Keratinocyte (primary cell): ENCODE measurements at regions not wholly inside any gene's neighbourhood (a gene's known extent, or its start where the extent isn't known, plus 50 kb on each side); places are given as distances from the start of the nearest gene placed in this dataset.

Experiments
- DNase-seq: peaks from one replicate; pipeline ENCODE4 v3.0.0-alpha.2; 2011; ENCODE audit warnings: low read depth, missing footprints, low spot score
- FAIRE-seq: peaks from 2 replicates; lab custom pipeline; 2011; peaks lifted over from hg19 to GRCh38; lab: Jason Lieb, UNC
- H2AFZ ChIP-seq: 2 replicates; pipeline ENCODE4 v1.6.0; 2012; ENCODE audit warnings: low read length, control low read depth, inconsistent platforms; ENCODE audit not compliant: control insufficient read depth
- H3K27ac ChIP-seq: 2 replicates; pipeline ENCODE4 v1.5.1; 2011; ENCODE audit warnings: low read length; ENCODE audit not compliant: control insufficient read depth, insufficient read depth
- H3K27me3 ChIP-seq: 3 replicates; pipeline ENCODE4 v1.6.0; 2011; ENCODE audit warnings: low read length; ENCODE audit not compliant: control insufficient read depth, insufficient read depth; ENCODE audit errors: extremely low read depth
- H3K36me3 ChIP-seq, 2 experiments: 2 replicates in 1 of 2; 3 replicates in 1 of 2; pipeline ENCODE4 v1.5.1; 2011; ENCODE audit warnings: low read length in 2 of 2, mild to moderate bottlenecking in 1 of 2; ENCODE audit not compliant: control insufficient read depth in 2 of 2, insufficient read depth in 2 of 2; ENCODE audit errors: extremely low read depth in 1 of 2
- H3K4me1 ChIP-seq: 3 replicates; pipeline ENCODE4 v1.5.1; 2011; ENCODE audit warnings: low read length; ENCODE audit not compliant: control insufficient read depth, insufficient read depth; ENCODE audit errors: extremely low read depth
- H3K4me2 ChIP-seq: 3 replicates; pipeline ENCODE4 v1.6.0; 2011; ENCODE audit warnings: low read depth, low read length; ENCODE audit not compliant: control insufficient read depth, insufficient read depth; ENCODE audit errors: extremely low read depth
- H3K4me3 ChIP-seq, 3 experiments: fragments of 200-600 bp in 1 of 3; sonication (generic) in 1 of 3; 2 replicates in 2 of 3; 3 replicates in 1 of 3; pipeline ENCODE4 v1.5.1; 2011 to 2016; ENCODE audit warnings: low read length in 3 of 3, mild to moderate bottlenecking in 3 of 3, control low read depth in 2 of 3, inconsistent platforms in 1 of 3, low read depth in 1 of 3, mixed read lengths in 1 of 3, mixed run types in 1 of 3, moderate library complexity in 1 of 3; ENCODE audit not compliant: control insufficient read depth in 2 of 3, insufficient read depth in 2 of 3; ENCODE audit errors: extremely low read depth in 1 of 3
- H3K79me2 ChIP-seq: 2 replicates; pipeline ENCODE4 v1.6.0; 2012; ENCODE audit warnings: low read length; ENCODE audit not compliant: control insufficient read depth, insufficient read depth
- H3K9ac ChIP-seq: 3 replicates; pipeline ENCODE4 v1.6.0; 2011; ENCODE audit warnings: low read length; ENCODE audit not compliant: control insufficient read depth, insufficient read depth; ENCODE audit errors: extremely low read depth
- H3K9me1 ChIP-seq: 3 replicates; pipeline ENCODE4 v1.6.0; 2011; ENCODE audit warnings: low read length; ENCODE audit not compliant: control insufficient read depth, insufficient read depth; ENCODE audit errors: extremely low read depth
- H3K9me3 ChIP-seq: 2 replicates; pipeline ENCODE4 v1.5.1; 2012; ENCODE audit warnings: low read depth, low read length; ENCODE audit not compliant: control insufficient read depth
- H4K20me1 ChIP-seq: 3 replicates; pipeline ENCODE4 v1.6.0; 2011; ENCODE audit warnings: low read length; ENCODE audit not compliant: control insufficient read depth, insufficient read depth; ENCODE audit errors: extremely low read depth
- CTCF ChIP-seq, 3 experiments: IDR thresholded peaks in 1 of 3; conservative IDR thresholded peaks in 1 of 3; optimal IDR thresholded peaks in 1 of 3; 2 replicates in 2 of 3; 3 replicates in 1 of 3; pipeline versions ENCODE3 to v1.5.1; 2011; ENCODE audit warnings: low read length in 3 of 3, mild to moderate bottlenecking in 3 of 3, moderate library complexity in 2 of 3, control low read depth in 1 of 3, inconsistent platforms in 1 of 3; ENCODE audit not compliant: insufficient read depth in 2 of 3; ENCODE audit errors: extremely low read depth in 1 of 3
- EZH2 ChIP-seq: IDR thresholded peaks from one replicate; pipeline ENCODE4 v1.6.1; 2012; ENCODE audit warnings: inconsistent platforms, mild to moderate bottlenecking, low read length, moderate library complexity
- dilution Hi-C: fragments of 300-500 bp; cut with MboI; formaldehyde crosslinking; loops from one replicate; pipeline ENCODE4 v1.7.0; 2020; ENCODE audit warnings: low sequenced_read_pairs; ENCODE audit not compliant: extremely low pct_ligation_motif_present

- DNase-seq (no peak), FAIRE-seq (no peak)
- H3K4me1 ChIP-seq: no peaks in the 10 kb centered on the region
- H3K9ac ChIP-seq: no peak overlapping the region
- no peaks in the 10 kb centered on the region for H3K79me2 ChIP-seq
- no peaks in the 10 kb centered on the region for H3K9me1 ChIP-seq
- no peak overlapping the region for H2AFZ ChIP-seq
- no peaks in the 10 kb centered on the region for H3K36me3 ChIP-seq
- no peaks in the 10 kb centered on the region for H3K9me3 ChIP-seq
- dilution Hi-C loops: no loop called here
- H3K27ac ChIP-seq: no peak overlapping the region
- H3K27me3 ChIP-seq: peaks cover 12% of the 10 kb centered on the region
- H3K4me2 ChIP-seq: no peak overlapping the region
- H3K4me3 ChIP-seq: no peak overlapping the region
- TF ChIP-seq CTCF (optimal IDR thresholded peaks at IDR 0.05 in 1 of 3, IDR thresholded peaks at IDR 0.05 in 1 of 3, conservative IDR thresholded peaks at IDR 0.05 in 1 of 3; ENCODE audit: extremely low read depth in 1 of 3, insufficient read depth in 2 of 3, low read length in 3 of 3) (no peak), EZH2 (no peak)
- H4K20me1 ChIP-seq: no peaks in the 10 kb centered on the region
Measured at GRCh38 chr7:50921114-50921813, 138.6 kb upstream of the GRB10 start.

GRCh38 chr7:50920031-50920635 is 137.4 kb upstream of the GRB10 start:
- no peak overlapping the region for H3K27ac ChIP-seq
- H3K4me2 ChIP-seq: no peak overlapping the region
- no peaks in the 10 kb centered on the region for H3K4me1 ChIP-seq
- no peaks in the 10 kb centered on the region for H3K9me1 ChIP-seq
- H3K36me3 ChIP-seq: no peaks in the 10 kb centered on the region
- no peaks in the 10 kb centered on the region for H4K20me1 ChIP-seq
- no peak for TF ChIP-seq EZH2
- no peak for TF ChIP-seq CTCF (optimal IDR thresholded peaks at IDR 0.05 in 1 of 3, IDR thresholded peaks at IDR 0.05 in 1 of 3, conservative IDR thresholded peaks at IDR 0.05 in 1 of 3; ENCODE audit: extremely low read depth in 1 of 3, insufficient read depth in 2 of 3, low read length in 3 of 3)
- dilution Hi-C loops: no loop called here
- no peak for FAIRE-seq
- H3K9ac ChIP-seq: no peak overlapping the region
- peaks cover 12% of the 10 kb centered on the region for H3K27me3 ChIP-seq
- H3K4me3 ChIP-seq: no peak overlapping the region
- H3K79me2 ChIP-seq: no peaks in the 10 kb centered on the region
- H3K9me3 ChIP-seq: no peaks in the 10 kb centered on the region
- H2AFZ ChIP-seq: no peak overlapping the region
- no peak for DNase-seq
